IMR-90 (cell line): ENCODE measurements at regions not wholly inside any gene's neighbourhood (a gene's known extent, or its start where the extent isn't known, plus 50 kb on each side); places are given as distances from the start of the nearest gene placed in this dataset.

Experiments used
- ATAC-seq: fragments of 200-7000 bp; cut with Tn5 transposase; 2 replicates; pipeline ENCODE4 v1.9.1; 2020; ENCODE audit warnings: low read depth, mild to moderate bottlenecking, moderate library complexity
- BruUV-seq: library from RNA; stranded (reverse); fragments of 400-500 nt; replicated peaks from 2 replicates; lab custom pipeline; 2021; lab: Mats Ljungman, UMichigan
- CTCF ChIA-PET: fragments of 300-600 bp; formaldehyde crosslinking; extraction: SDS; loops from one replicate; lab custom pipeline; 2021; ENCODE audit warnings: antibody characterized with exemption; lab: Yijun Ruan, JAX
- POLR2A ChIA-PET: fragments of 300-600 bp; sonication (Branson Sonifier 250); formaldehyde crosslinking; loops from one replicate; lab custom pipeline; 2022; ENCODE audit warnings: antibody characterized with exemption; ENCODE audit not compliant: unreplicated experiment; lab: Charles Lee
- DNase-seq: peaks from one replicate; pipeline ENCODE4 v3.0.0; 2013
- H2AFZ ChIP-seq: replicated peaks from 2 replicates; pipeline ENCODE3; 2013; ENCODE audit warnings: low read length, mild to moderate bottlenecking; ENCODE audit not compliant: poor library complexity
- H2AK5ac ChIP-seq: 2 replicates; pipeline ENCODE4 v1.6.1; 2013; ENCODE audit warnings: low read depth, low read length, inconsistent platforms
- H2AK9ac ChIP-seq: replicated peaks from 2 replicates; pipeline ENCODE3; 2013; ENCODE audit warnings: mild to moderate bottlenecking, low read depth, low read length, moderate library complexity; ENCODE audit not compliant: poor library complexity
- H2BK120ac ChIP-seq: 2 replicates; pipeline ENCODE4 v1.6.1; 2013; ENCODE audit warnings: low read depth, low read length, inconsistent platforms
- H2BK15ac ChIP-seq: 3 replicates; pipeline ENCODE4 v1.6.1; 2013; ENCODE audit warnings: low read depth, low read length, inconsistent platforms
- H2BK20ac ChIP-seq: 2 replicates; pipeline ENCODE4 v1.6.1; 2013; ENCODE audit warnings: low read depth, mild to moderate bottlenecking, inconsistent platforms, low read length, moderate library complexity
- H2BK5ac ChIP-seq: 2 replicates; pipeline ENCODE4 v1.6.1; 2013; ENCODE audit warnings: mild to moderate bottlenecking, low read depth, low read length, inconsistent platforms; ENCODE audit not compliant: poor library complexity, severe bottlenecking
- H3K14ac ChIP-seq: replicated peaks from 2 replicates; pipeline ENCODE4 v1.6.1; 2013; ENCODE audit warnings: low read depth, low read length, inconsistent platforms
- H3K18ac ChIP-seq: 2 replicates; pipeline ENCODE4 v1.6.1; 2013; ENCODE audit warnings: low read depth, low read length, control low read depth
- H3K23ac ChIP-seq: 2 replicates; pipeline ENCODE4 v1.6.1; 2013; ENCODE audit warnings: low read depth, low read length, inconsistent platforms
- H3K27ac ChIP-seq: 2 replicates; pipeline ENCODE4 v1.5.1; 2013; ENCODE audit warnings: mild to moderate bottlenecking, control low read depth, low read length; ENCODE audit not compliant: insufficient read depth
- H3K27me3 ChIP-seq: 2 replicates; pipeline ENCODE4 v1.6.1; 2013; ENCODE audit warnings: low read length; ENCODE audit not compliant: control insufficient read depth, insufficient read depth
- H3K36me3 ChIP-seq: 2 replicates; pipeline ENCODE4 v1.6.1; 2013; ENCODE audit warnings: low read length, mixed read lengths; ENCODE audit not compliant: control insufficient read depth, insufficient read depth
- H3K4ac ChIP-seq: 2 replicates; pipeline ENCODE4 v1.6.1; 2013; ENCODE audit warnings: low read depth, low read length, inconsistent platforms
- H3K4me1 ChIP-seq: 2 replicates; pipeline ENCODE4 v1.6.1; 2013; ENCODE audit warnings: low read length, mixed read lengths; ENCODE audit not compliant: control insufficient read depth, insufficient read depth
- H3K4me2 ChIP-seq: 2 replicates; pipeline ENCODE4 v1.6.1; 2013; ENCODE audit warnings: low read depth, mild to moderate bottlenecking, control low read depth, low read length, moderate library complexity
- H3K4me3 ChIP-seq: 2 replicates; pipeline ENCODE4 v1.5.1; 2013; ENCODE audit warnings: low read depth, mild to moderate bottlenecking, control low read depth, low read length, moderate library complexity; ENCODE audit not compliant: insufficient read depth
- H3K56ac ChIP-seq: 2 replicates; pipeline ENCODE4 v1.6.1; 2013; ENCODE audit warnings: low read length, inconsistent platforms; ENCODE audit not compliant: insufficient read depth; ENCODE audit errors: extremely low read depth
- H3K79me1 ChIP-seq, 2 experiments: 2 replicates each; pipeline ENCODE4 v1.6.1; 2013; ENCODE audit warnings: low read length in 2 of 2, inconsistent platforms in 1 of 2, low read depth in 1 of 2
- H3K9ac ChIP-seq: 2 replicates; pipeline ENCODE4 v1.6.1; 2013; ENCODE audit warnings: low read depth, low read length, control low read depth
- H3K9me1 ChIP-seq: 2 replicates; pipeline ENCODE4 v1.6.1; 2013; ENCODE audit warnings: low read length, inconsistent platforms; ENCODE audit not compliant: insufficient read depth
- H3K9me3 ChIP-seq: 2 replicates; pipeline ENCODE4 v1.6.1; 2013; ENCODE audit warnings: low read length; ENCODE audit not compliant: control insufficient read depth, insufficient read depth
- H4K20me1 ChIP-seq: 2 replicates; pipeline ENCODE4 v1.6.1; 2013; ENCODE audit warnings: low read length, inconsistent platforms; ENCODE audit not compliant: insufficient read depth
- H4K5ac ChIP-seq: 2 replicates; pipeline ENCODE4 v1.6.1; 2013; ENCODE audit warnings: mild to moderate bottlenecking, low read depth, low read length, control low read depth
- H4K8ac ChIP-seq, 2 experiments: 2 replicates each; pipeline ENCODE4 v1.6.1; 2013; ENCODE audit warnings: low read depth in 2 of 2, low read length in 2 of 2, control low read depth in 1 of 2, inconsistent platforms in 1 of 2
- H4K91ac ChIP-seq: 2 replicates; pipeline ENCODE4 v1.6.1; 2013; ENCODE audit warnings: low read depth, low read length, inconsistent platforms; ENCODE audit not compliant: insufficient read depth
- SMC3 ChIP-seq: fragments of 150-350 bp; IDR thresholded peaks from 2 replicates; pipeline ENCODE4 v1.6.1; 2016; ENCODE audit warnings: low read depth, mild to moderate bottlenecking, antibody characterized with exemption, low read length, moderate library complexity
- USF2 ChIP-seq: fragments of 150-350 bp; IDR thresholded peaks from 2 replicates; pipeline ENCODE4 v1.6.1; 2017; ENCODE audit warnings: mild to moderate bottlenecking, antibody characterized with exemption, low read length, low read depth
- WGBS, 2 experiments: methylation state at CpG; one replicate each; pipeline versions ENCODE4 v1.1.5 to v1.1.7; 2013; ENCODE audit warnings: missing lambda C conversion rate in 2 of 2; ENCODE audit not compliant: insufficient read length in 1 of 2; ENCODE audit errors: extremely low coverage in 2 of 2; 5-methylcytosine and 5-hydroxymethylcytosine counted together
- dilution Hi-C: fragments of 300-500 bp; cut with HindIII; formaldehyde crosslinking; loops from one replicate; pipeline ENCODE4 v1.14.3; 2018; ENCODE audit warnings: low sequenced_read_pairs; ENCODE audit not compliant: unreplicated experiment
- in situ Hi-C: fragments of 300-500 bp; cut with MboI; formaldehyde crosslinking; loops from 3 replicates; pipeline ENCODE4 v1.14.3; 2019; ENCODE audit warnings: low sequenced_read_pairs, inconsistent platforms, mixed read lengths
- intact Hi-C: fragments of 100-400 bp; cut with micrococcal nuclease; formaldehyde crosslinking; loops from 2 replicates; pipeline ENCODE4 v1.10.0; 2022

- Histone ChIP-seq H3K27ac (no peak overlapping the region), H3K18ac (no peak overlapping the region), H2AK9ac (no peak overlapping the region), H2BK15ac (no peak overlapping the region), H3K4ac (no peak overlapping the region), H4K8ac (no peak overlapping the region), H4K5ac (no peak overlapping the region), H4K20me1 (no peaks in the 10 kb centered on the region), H2BK20ac (no peak overlapping the region), H2AK5ac (no peak overlapping the region), H3K36me3 (no peaks in the 10 kb centered on the region), H3K56ac (no peak overlapping the region), H3K79me1 (no peaks in the 10 kb centered on the region), H3K4me2 (no peak overlapping the region), H4K91ac (no peak overlapping the region), H2AFZ (no peak overlapping the region), H3K9me3 (no peaks in the 10 kb centered on the region), H3K14ac (no peak overlapping the region), H3K27me3 (no peaks in the 10 kb centered on the region), H2BK5ac (no peak overlapping the region), H3K23ac (no peak overlapping the region), H3K4me3 (no peak overlapping the region), H3K4me1 (no peaks in the 10 kb centered on the region), H3K9ac (no peak overlapping the region), H2BK120ac (no peak overlapping the region), H3K9me1 (no peaks in the 10 kb centered on the region)
- ATAC-seq (no peak), DNase-seq (peak; percentile 12)
- no TSS peak for BruUV-seq
- WGBS, 2 experiments, result 100% methylated on average over 1 of the region's 5 CpGs; no CpG with 5 or more reads in 1 of the 2 experiments
- TF ChIP-seq USF2 (no peak), SMC3 (no peak)
- intact Hi-C loops, result no loop called here
- in situ Hi-C loops, result no loop called here
- dilution Hi-C loops, result no loop called here
- ChIA-PET CTCF (interaction anchor here (0.6 to 0.9 kb wide), 3 partner anchors 223 to 475 kb away, joined by 3 to 4 read pairs (median 3); no protein-coding TSS in a partner anchor), POLR2A (no interaction called here)
These were observed 739.1 kb upstream of the ZEB2 start for GRCh38 chr2:145258903-145259579.
